ENCODE measurements at regions not wholly inside any gene's neighbourhood (a gene's known extent, or its start where the extent isn't known, plus 50 kb on each side); places are given as distances from the start of the nearest gene placed in this dataset.

DNA sequence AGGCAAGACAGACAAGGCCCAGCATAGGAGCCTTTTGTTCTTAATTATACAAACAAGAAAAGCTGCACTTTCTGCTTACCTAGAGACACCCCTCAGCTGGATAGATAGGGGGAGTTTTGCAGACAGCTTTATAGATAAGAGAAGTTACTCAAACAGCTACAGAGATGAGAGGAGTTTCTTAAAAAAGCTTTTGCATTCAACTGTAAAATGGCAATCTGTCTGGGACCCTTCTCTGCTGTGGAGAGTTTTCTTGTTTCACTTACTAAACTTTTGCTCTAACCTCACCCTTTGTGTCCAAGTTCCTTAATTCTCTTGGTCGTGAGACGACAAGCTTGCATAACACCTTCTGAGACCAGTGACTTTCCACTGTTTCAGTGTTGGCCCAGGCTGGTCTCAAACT is 103.8 kb upstream of the CHORDC1 start:
- TF ChIP-seq, protein P1, sequence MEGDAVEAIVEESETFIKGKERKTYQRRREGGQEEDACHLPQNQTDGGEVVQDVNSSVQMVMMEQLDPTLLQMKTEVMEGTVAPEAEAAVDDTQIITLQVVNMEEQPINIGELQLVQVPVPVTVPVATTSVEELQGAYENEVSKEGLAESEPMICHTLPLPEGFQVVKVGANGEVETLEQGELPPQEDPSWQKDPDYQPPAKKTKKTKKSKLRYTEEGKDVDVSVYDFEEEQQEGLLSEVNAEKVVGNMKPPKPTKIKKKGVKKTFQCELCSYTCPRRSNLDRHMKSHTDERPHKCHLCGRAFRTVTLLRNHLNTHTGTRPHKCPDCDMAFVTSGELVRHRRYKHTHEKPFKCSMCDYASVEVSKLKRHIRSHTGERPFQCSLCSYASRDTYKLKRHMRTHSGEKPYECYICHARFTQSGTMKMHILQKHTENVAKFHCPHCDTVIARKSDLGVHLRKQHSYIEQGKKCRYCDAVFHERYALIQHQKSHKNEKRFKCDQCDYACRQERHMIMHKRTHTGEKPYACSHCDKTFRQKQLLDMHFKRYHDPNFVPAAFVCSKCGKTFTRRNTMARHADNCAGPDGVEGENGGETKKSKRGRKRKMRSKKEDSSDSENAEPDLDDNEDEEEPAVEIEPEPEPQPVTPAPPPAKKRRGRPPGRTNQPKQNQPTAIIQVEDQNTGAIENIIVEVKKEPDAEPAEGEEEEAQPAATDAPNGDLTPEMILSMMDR (conservative IDR thresholded peaks at IDR 0.05; ENCODE audit: low read depth, low read length): no peak
- TF ChIP-seq EZH2 (IDR thresholded peaks at IDR 0.05; ENCODE audit: borderline replicate concordance, low read depth, low read length, poor library complexity, severe bottlenecking): no peak
